ENCODE measurements at regions not wholly inside any gene's neighbourhood (a gene's known extent, or its start where the extent isn't known, plus 50 kb on each side); places are given as distances from the start of the nearest gene placed in this dataset.

GRCh38 chr2:83162421-83162820, 1296.7 kb downstream of the SUCLG1 start:
- TF ChIP-seq, protein P1, sequence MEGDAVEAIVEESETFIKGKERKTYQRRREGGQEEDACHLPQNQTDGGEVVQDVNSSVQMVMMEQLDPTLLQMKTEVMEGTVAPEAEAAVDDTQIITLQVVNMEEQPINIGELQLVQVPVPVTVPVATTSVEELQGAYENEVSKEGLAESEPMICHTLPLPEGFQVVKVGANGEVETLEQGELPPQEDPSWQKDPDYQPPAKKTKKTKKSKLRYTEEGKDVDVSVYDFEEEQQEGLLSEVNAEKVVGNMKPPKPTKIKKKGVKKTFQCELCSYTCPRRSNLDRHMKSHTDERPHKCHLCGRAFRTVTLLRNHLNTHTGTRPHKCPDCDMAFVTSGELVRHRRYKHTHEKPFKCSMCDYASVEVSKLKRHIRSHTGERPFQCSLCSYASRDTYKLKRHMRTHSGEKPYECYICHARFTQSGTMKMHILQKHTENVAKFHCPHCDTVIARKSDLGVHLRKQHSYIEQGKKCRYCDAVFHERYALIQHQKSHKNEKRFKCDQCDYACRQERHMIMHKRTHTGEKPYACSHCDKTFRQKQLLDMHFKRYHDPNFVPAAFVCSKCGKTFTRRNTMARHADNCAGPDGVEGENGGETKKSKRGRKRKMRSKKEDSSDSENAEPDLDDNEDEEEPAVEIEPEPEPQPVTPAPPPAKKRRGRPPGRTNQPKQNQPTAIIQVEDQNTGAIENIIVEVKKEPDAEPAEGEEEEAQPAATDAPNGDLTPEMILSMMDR (IDR thresholded peaks at IDR 0.05), result no peak
- ATAC-seq (ENCODE audit: low FRiP score), result no peak
- DNase-seq (ENCODE audit: low spot score), result no peak

- ATAC-seq (ENCODE audit: low FRiP score) (no peak), DNase-seq (ENCODE audit: low spot score) (no peak)
- TF ChIP-seq, protein P1 (IDR thresholded peaks at IDR 0.05), result no peak
Measured at GRCh38 chr2:83160571-83160970, 1298.5 kb downstream of the SUCLG1 start.

GRCh38 chr2:83155826-83156225, 1303.3 kb downstream of the SUCLG1 start:
- ATAC-seq (ENCODE audit: low FRiP score) (no peak), DNase-seq (ENCODE audit: low spot score) (no peak)
- TF ChIP-seq, protein P1 (IDR thresholded peaks at IDR 0.05), result no peak

GRCh38 chr2:83143946-83144345, 1315.1 kb downstream of the SUCLG1 start:
- DNase-seq (ENCODE audit: low spot score) (no peak), ATAC-seq (ENCODE audit: low FRiP score) (no peak)
- TF ChIP-seq, protein P1 (IDR thresholded peaks at IDR 0.05), result no peak

DNA sequence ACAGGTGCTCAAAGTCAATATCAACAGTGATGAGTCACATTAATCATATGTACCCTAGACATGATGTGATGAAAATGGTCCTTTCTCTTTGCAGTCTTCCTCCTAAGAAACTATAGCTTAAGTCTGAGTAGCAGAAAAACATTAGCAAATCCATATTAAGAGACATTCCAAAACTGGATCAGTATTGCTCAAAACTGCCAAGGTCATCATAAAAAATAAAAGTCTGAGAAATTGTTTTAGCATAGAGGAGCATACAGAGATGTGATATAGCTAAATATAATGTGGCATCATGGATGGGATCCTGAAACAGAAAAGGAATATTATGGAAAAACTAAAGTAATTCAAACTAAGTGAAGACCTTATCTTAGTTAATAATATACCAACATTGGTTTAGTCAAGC, 1316.1 kb downstream of the SUCLG1 start:
- TF ChIP-seq, protein P1 (IDR thresholded peaks at IDR 0.05), result no peak
- DNase-seq (ENCODE audit: low spot score) (no peak), ATAC-seq (ENCODE audit: low FRiP score) (no peak)

DNA sequence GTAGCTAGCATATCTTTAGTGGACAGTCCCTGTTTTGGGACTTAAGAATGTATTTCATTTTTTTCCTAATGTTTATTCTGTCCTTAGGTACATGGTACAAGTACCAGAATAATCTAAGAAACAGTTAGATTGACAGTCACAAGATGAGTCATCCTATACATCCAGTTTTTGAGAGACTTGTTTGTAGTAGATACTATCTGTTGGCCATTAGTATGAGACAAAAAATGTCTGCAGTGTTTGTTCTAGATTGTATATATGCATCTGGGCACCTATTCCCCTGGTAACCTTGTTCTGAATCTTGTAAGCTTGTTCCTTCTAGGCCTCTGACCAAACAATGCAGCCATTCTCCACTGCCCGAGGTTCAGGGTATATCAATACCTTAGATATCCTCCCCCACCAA, 1343.5 kb downstream of the SUCLG1 start:
- TF ChIP-seq, protein P1 (IDR thresholded peaks at IDR 0.05), result no peak
- ATAC-seq (ENCODE audit: low FRiP score) (no peak), DNase-seq (ENCODE audit: low spot score) (no peak)

DNA sequence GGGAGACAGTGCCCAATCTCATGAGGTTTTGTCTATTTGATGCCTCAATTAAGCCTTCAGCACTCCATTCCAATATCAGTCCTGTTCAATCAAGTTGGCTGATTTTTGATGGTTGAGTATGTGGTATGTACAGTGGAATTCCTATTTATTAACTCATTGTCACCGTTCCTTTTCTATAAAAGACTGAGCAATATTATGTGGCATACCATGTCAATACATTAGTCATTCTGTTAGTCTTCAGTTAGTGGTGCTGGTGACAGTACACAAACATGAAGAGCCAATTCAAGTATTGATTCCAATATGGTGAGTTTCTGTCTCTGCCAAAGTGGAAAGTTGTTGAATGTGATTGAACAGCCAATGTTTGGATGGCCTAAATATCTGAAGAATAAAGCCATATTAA, 1343.9 kb downstream of the SUCLG1 start:
- TF ChIP-seq, protein P1 (IDR thresholded peaks at IDR 0.05), result no peak
- ATAC-seq (ENCODE audit: low FRiP score), result no peak

More for the DNA sequence above, 1343.9 kb downstream of the SUCLG1 start:
- DNase-seq (ENCODE audit: low spot score), result no peak

All from omental fat pad (tissue), 3 donors.